EH (cell line): ENCODE measurements at regions not wholly inside any gene's neighbourhood (a gene's known extent, or its start where the extent isn't known, plus 50 kb on each side); places are given as distances from the start of the nearest gene placed in this dataset.

Experiments
- DNase-seq: peaks from one replicate; pipeline ENCODE4 v3.0.0-alpha.2; 2015; ENCODE audit warnings: low read depth

DNA sequence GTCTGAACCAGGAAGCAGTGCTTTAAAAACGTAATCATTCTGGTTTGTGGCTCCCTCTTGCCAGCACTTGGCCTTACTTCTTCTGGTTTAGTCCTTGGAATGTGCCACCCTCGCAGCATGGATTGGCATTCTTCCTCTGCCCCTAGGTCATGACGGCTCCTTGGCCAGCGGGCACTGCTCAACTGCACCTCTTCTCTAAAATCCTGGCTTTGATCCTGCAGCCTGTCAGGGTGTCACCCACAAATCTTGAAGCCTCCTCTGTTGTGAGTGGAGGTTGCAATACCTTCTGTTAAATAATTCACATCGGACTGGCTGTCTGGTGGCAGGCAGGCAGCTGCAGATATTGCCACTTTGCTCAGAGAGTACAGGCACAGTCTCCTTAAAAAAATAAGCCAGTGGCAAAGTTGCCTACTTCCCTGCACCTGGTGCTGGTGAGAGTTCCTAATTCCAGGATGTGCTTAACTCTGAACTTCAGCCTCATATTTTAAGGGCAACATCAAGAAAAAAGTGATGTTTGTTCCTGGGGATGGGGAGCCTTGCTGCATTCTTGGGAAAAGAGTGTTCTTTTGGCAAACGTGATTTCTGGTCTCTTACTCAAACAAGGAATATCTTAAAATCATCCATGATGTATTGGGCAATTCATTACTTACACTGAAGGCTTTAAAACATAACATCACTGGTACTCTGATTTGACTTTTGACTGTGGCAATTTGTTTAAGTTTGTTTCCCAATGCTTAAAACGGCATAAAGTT, 179.8 kb downstream of the FOXA2 start:
- DNase-seq, result no peak

DNA sequence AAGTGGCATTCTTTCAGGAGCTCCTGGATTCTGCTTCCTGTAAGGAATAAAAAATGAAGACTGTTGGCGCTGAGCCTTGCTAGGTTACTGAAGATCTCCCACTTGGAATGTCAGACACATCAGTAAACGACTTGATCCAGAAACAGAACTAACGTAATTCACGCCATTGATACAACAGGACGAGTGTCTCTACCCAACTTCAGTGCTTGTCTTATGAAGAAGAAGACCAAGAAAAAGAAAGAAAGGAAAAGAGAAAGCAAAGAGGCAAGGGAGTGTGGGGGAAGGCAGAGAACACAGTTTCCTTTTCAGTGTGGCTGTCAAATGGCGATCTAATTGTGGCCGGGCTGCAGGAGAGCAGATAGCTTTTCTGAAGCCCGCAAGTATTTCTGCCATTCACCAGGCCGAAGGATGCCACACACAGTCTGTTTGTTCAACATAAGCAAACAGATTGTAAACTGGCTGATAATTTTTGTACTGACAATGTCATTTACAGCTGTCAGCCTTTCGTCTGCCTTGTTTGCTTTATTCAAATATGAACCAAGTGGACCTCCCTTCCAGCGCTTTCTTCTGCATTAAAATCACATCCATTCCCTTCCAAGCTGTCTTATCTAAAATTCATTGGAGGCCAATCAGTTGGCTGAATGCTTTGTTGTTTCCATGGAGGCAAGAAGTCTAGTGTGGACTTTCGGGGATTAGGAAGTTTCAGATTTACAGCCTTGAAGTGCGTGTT, 180.6 kb downstream of the FOXA2 start:
- DNase-seq, result no peak

- no peak for DNase-seq
These were observed 181.2 kb downstream of the FOXA2 start for GRCh38 chr20:22403022-22403631.

DNA sequence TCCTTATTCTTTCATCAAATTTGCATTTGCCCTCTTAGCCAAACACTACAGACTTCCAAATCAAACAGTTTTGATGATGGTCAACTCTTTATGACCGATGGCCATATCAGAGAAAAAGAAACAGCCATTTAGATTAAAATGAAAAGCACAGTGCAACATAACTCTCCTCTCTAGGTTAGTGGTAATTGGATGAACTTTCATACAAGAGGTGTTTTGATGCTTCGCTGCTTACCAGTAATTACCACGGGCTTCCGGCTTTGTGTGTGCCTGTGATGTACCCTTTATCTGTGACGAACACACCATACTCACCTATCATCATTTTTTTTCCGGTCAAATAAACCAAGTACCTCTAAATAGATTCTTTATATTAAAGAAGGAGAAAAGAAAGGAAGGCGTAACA, 181.8 kb downstream of the FOXA2 start:
- no peak for DNase-seq

DNA sequence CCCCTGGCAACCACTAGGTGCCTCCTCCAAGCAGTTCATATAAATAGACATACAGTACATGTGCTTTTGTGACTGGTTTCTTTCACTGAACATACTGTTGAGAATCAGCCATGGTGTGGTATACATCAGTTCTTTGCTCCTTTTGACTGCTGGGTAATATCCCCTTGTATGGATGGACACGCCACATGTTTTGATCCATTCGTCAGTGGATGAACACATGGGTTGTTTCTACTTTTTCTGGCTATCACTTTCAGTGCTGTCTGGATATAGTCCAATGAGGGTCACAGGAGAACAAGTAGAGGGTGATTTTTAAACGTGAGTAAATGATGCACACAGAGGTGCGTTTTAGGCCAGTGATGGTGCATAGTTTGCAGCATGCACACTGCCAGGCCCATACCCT, 183.9 kb downstream of the FOXA2 start:
- no peak for DNase-seq

DNA sequence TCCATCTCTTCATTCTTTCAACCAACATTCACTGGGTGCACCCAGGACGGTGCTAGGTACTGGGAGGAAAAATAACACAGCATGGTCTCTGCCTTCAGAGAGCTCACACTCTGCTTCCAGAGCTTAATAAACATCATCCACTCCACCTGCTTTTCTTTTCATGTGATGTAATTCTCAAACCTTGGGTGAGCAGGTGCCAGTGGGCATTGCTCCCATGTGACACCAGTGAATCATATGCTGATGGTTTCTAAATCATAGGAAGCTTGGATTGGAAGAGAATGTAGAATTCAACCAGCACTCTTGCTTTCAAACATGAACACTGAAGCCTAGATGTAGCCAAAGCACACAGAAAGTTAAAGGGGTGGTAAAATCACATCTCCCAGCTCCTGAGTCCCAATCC, 189.8 kb downstream of the FOXA2 start:
- DNase-seq, result no peak

GRCh38 chr20:22390543-22390903, 193.8 kb downstream of the FOXA2 start:
- DNase-seq, result no peak

GRCh38 chr20:22389836-22390542, 194.4 kb downstream of the FOXA2 start:
- DNase-seq, result no peak

DNA sequence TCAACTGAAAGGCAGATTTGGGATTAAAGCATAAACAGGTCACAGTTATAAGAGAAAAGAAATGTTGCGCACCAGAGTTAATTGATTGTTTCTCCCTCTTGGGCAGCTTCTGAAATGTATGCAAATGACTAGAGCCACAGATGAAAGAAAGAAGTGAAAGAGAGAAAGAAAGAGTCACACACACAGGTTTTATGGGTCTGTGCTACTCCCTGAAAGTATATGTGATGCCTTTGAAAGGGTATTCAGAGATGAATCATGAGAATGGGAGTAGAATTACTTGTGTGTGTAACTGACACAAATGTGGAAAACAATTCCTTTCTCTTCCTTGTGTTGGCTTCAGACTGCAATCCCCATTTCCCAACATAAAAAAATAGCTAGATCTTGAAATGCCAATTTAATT, 196.9 kb downstream of the FOXA2 start:
- no peak for DNase-seq

DNA sequence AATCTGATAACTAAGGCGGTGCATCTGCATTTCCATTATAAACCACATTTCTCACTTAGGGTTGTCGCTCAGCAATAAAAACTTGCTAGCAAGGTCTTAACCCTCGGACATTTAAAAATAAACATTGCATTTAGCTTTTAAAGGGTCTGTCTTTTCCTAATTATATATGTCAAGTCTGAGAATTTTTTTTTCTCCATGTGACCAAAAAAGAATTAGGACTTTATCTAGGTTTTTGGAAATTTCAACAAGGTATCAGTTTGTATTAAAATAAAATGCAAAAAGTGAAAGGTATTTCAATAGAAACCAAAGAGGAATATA, 198.1 kb downstream of the FOXA2 start:
- no peak for DNase-seq

DNA sequence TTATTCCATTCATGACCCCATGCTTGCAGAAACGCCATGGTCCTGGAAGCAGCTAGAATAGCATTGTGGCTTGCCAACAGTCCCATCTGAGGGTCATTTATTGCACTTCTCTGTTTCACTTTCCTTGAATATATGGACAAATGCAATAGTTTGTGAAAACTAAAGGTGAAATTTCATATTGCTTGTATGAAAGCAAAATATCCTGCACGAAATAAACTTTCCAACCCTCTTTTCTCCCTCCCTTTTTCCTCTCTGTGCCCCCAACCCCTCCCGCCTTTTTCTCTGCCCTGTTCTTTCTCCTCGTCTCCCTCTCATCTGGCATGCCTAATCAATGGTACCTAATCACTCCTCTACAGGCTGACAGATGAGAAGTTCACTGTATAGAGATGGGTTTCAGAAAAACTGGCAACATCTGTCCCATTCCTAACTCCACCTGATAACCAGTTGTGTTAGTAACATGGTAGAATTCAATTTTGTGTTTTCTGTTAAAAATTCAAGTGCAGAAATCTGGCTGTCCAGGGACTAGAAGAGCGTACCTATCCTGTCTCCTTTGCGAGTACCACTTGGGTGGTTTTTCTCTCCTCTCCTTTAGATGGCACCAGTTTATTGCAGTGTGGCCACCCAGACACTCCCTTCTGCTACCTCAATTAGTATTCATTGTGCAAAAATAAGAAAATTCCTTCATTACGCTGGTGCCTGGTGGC, 198.6 kb downstream of the FOXA2 start:
- DNase-seq, result no peak

GRCh38 chr20:22384978-22385377, 199.4 kb downstream of the FOXA2 start:
- no peak for DNase-seq

DNA sequence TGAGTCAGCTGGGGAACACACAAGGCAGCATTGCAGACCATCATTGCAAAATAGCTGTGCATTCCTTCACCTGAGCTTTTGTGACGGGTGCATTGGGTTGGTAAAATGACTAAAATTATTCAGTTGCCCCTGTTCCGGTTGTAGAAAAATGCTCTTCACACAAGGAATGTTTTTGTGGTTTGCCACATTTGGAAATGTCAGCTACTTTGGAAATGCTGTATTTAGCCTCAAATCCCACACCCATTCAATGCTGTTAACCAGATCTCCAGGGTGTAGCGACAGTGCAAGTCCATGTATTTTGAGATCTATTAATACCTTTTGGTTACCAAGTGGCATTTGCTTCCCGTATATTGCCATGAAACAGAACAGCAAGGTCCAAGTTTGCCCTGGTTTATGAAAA, 201.2 kb downstream of the FOXA2 start:
- DNase-seq, result no peak

DNA sequence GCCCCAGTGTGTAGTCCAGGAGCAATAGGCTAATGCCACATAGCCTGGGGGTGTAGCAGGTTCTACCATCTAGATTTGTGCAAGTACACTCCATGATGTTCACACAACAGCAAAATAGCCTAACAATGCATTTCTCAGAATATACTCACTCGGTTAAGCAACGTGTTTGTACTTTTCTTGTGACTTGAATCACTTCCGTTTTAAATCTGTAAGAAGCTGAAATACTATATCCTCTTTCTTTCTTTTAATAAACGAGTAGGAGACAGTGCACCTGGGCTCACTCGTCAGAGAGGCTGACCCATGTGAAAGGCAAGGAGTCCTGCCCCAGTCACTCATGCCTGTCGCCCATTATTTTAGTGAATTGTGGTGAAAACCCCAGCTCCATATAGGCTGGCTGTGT, 201.6 kb downstream of the FOXA2 start:
- DNase-seq, result no peak

- no peak for DNase-seq
These were observed 202.5 kb downstream of the FOXA2 start for GRCh38 chr20:22381812-22382416.

DNA sequence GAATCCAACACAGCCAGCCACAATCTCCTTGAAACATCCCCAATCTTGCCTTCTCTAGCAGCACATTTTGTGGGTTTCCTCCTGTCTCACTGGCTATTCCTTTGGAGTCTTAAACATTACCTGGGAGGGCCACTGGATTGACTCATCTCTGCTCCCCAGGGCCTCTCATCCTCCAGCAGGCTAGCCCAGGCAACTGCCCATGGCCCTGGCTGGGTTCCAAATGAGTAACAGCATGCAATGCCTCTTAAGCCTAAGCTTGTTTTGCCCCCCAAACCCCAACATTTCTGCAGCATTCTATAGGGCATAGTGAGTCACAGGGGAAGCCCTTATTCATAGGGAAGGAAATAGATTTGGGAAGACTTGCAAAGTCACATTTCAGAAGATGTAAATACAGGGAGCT, 204.9 kb downstream of the FOXA2 start:
- DNase-seq, result no peak

- DNase-seq, result no peak
These were observed 209.4 kb downstream of the FOXA2 start for GRCh38 chr20:22374678-22375590.

GRCh38 chr20:22374066-22374465, 210.3 kb downstream of the FOXA2 start:
- DNase-seq, result no peak

- DNase-seq, result no peak
These were observed 211.0 kb downstream of the FOXA2 start for GRCh38 chr20:22373164-22373895.

GRCh38 chr20:22371843-22372242, 212.5 kb downstream of the FOXA2 start:
- DNase-seq, result no peak
